ENCODE measurements at regions not wholly inside any gene's neighbourhood (a gene's known extent, or its start where the extent isn't known, plus 50 kb on each side); places are given as distances from the start of the nearest gene placed in this dataset.
A peak's percentile ranks its signal among the peaks of the same experiment; 100 is the strongest.

GRCh38 chr2:238632181-238633060 lies 205.7 kb downstream of the ASB1 start:
- no peak for TF ChIP-seq CTCF (IDR thresholded peaks at IDR 0.05)
- Histone ChIP-seq H3K27ac (no peak overlapping the region), H3K4me3 (no peak overlapping the region)
- peak; percentile 43 for DNase-seq (ENCODE audit: low spot score)

GRCh38 chr2:238633426-238634328 lies 206.9 kb downstream of the ASB1 start:
- TF ChIP-seq CTCF (IDR thresholded peaks at IDR 0.05), result no peak
- H3K27ac ChIP-seq, result no peak overlapping the region
- no peak for DNase-seq (ENCODE audit: low spot score)
- H3K4me3 ChIP-seq, result no peak overlapping the region

DNA sequence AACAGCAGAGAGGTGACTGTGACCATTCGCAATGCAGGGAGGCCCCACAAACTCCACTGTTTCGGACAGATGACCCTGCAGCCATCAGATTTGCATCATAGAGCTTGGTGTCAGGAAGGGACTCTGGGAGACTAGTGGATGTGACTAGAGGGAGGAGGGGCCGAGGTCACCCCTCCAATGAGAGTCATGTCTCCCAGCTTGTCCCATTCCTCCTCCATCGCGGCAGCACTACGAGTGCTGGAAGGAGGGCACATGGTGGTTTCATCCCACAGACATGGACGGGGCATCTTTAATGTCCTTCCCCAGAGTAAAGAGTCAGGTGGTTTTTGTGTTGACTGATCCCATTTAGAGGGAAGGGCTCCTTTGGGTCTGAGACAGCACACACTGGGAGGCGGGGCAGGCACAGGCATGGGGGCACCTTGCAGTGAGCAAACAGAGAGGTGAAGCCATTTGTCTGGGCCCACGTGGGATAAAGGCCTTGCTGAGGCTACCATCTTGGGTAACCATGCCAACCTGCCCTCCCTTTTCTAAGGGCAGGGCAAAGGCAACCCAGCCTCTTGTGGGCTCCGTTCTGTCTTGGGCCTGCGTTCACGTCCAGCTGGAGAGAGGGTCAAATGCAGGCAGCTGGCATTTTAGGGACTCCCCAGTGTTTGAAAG lies 208.1 kb downstream of the ASB1 start:
- TF ChIP-seq CTCF (IDR thresholded peaks at IDR 0.05), result no peak
- peak; percentile 58 for DNase-seq (ENCODE audit: low spot score)
- no peak overlapping the region for H3K4me3 ChIP-seq
- H3K27ac ChIP-seq, result no peak overlapping the region

GRCh38 chr2:238635647-238636051 lies 208.9 kb downstream of the ASB1 start:
- H3K27ac ChIP-seq, result no peak overlapping the region
- H3K4me3 ChIP-seq, result no peak overlapping the region
- peak; percentile 40 for DNase-seq (ENCODE audit: low spot score)
- no peak for TF ChIP-seq CTCF (IDR thresholded peaks at IDR 0.05)

- Histone ChIP-seq H3K4me3 (no peak overlapping the region), H3K27ac (no peak overlapping the region)
- DNase-seq (ENCODE audit: low spot score), result no peak
- TF ChIP-seq CTCF (IDR thresholded peaks at IDR 0.05), result no peak
Observed at GRCh38 chr2:238636269-238637073, 209.7 kb downstream of the ASB1 start.

All from coronary artery (tissue), 2 donors.